H1 (cell line): ENCODE measurements at regions not wholly inside any gene's neighbourhood (a gene's known extent, or its start where the extent isn't known, plus 50 kb on each side); places are given as distances from the start of the nearest gene placed in this dataset.
A peak's percentile ranks its signal among the peaks of the same experiment; 100 is the strongest.

Experiments
- CBX5 ChIP-seq: fragments of 300-800, 300-1000 bp; sonication (generic); IDR thresholded peaks from 2 replicates; pipeline ENCODE4 v1.7.1; 2016; ENCODE audit warnings: antibody characterized with exemption, low read length, low read depth
- CHD2 ChIP-seq: IDR thresholded peaks from 2 replicates; pipeline ENCODE4 v1.6.1; 2012; ENCODE audit warnings: low read length, improper control_type of control experiment
- CREB1 ChIP-seq: IDR thresholded peaks from 2 replicates; pipeline ENCODE4 v1.6.1; 2012; ENCODE audit warnings: inconsistent platforms
- EP300 ChIP-seq, 2 experiments: IDR thresholded peaks; 1 replicate in 1 of 2; 2 replicates in 1 of 2; pipeline ENCODE4 v1.6.1; 2011 to 2012; ENCODE audit warnings: low read depth in 2 of 2, low read length in 2 of 2, mild to moderate bottlenecking in 2 of 2, borderline replicate concordance in 1 of 2, inconsistent platforms in 1 of 2, moderate library complexity in 1 of 2
- GTF2F1 ChIP-seq: IDR thresholded peaks from 2 replicates; pipeline ENCODE4 v1.6.1; 2012; ENCODE audit warnings: low read depth, low read length, improper control_type of control experiment, borderline replicate concordance
- TAF7 ChIP-seq: optimal IDR thresholded peaks from 2 replicates; pipeline ENCODE3; 2011; ENCODE audit warnings: low read depth, mild to moderate bottlenecking, inconsistent platforms, low read length, moderate library complexity, borderline replicate concordance

DNA sequence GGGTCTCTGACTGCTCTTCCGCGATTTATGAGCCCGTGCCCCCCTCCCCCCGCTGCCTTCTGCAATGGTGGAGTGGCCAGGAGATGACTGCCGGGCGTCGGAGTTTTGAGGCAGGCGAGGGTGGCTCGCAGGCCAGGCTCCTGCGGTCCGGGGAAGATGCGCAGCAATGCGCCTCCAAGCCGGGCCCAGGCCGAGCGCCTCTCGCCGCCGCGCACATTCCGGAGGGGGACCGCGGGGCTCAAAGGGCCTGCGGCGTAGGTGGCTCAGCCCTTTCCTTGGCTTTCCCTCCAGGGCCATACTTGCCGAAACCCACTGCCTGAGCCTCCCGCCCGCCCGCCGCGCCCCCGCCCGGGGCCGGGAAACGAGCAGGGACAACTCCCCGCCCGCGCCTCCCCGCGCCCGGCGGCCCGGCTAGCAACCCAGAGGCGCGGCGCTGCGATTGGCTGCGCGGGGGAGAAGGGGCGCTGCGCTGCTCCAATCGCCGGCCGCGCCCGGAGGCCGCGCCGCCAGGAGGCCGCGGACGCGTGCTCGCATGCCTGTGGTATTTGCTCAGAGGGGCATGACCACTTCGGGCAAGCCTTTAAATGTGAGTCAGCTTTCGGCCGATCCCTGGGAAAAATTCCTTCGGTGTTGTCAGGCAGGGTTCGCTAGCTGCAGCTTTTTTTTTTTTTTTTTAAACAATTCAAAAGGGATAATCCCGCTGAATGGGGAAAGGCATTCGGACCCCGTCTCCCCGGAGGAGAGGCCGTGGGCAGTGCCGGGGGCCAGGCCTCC, 157.9 kb upstream of the PARP11 start (continued):
- no peak for TF ChIP-seq TAF7
- TF ChIP-seq CBX5 = no peak
- TF ChIP-seq CREB1 = 0 out of 2 replicates have a peak, but pooled peaks have one; percentile 7
- peak; percentile 59; the same call in 1 of the 2 replicates for TF ChIP-seq CHD2
- 0 out of 2 replicates have a peak, but pooled peaks have one; percentile 51 for TF ChIP-seq GTF2F1
- TF ChIP-seq EP300 (IDR thresholded peaks at IDR 0.05; ENCODE audit: borderline replicate concordance in 1 of 2, low read depth in 2 of 2, low read length in 2 of 2) = no peak
